ENCODE measurements at regions not wholly inside any gene's neighbourhood (a gene's known extent, or its start where the extent isn't known, plus 50 kb on each side); places are given as distances from the start of the nearest gene placed in this dataset.

DNA sequence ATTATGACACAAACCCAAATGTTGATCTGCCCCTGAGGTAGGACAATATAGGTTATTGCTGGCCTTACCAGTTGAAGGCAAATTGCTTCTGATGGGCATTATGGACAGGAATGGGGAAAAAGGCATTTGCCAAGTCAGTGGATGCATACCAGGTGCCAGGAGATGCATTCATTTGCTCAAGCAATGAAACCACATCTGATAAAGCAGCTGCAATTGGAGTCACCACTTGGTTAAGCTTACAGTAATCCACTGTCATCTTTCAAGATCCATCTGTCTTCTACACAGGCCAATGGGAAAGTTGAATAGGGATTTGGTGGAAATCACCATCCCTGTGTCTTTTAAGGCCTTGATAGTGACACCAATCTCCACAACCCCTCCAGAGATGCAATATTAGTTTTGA, 648.6 kb downstream of the COL12A1 start:
- TF ChIP-seq, protein P1, sequence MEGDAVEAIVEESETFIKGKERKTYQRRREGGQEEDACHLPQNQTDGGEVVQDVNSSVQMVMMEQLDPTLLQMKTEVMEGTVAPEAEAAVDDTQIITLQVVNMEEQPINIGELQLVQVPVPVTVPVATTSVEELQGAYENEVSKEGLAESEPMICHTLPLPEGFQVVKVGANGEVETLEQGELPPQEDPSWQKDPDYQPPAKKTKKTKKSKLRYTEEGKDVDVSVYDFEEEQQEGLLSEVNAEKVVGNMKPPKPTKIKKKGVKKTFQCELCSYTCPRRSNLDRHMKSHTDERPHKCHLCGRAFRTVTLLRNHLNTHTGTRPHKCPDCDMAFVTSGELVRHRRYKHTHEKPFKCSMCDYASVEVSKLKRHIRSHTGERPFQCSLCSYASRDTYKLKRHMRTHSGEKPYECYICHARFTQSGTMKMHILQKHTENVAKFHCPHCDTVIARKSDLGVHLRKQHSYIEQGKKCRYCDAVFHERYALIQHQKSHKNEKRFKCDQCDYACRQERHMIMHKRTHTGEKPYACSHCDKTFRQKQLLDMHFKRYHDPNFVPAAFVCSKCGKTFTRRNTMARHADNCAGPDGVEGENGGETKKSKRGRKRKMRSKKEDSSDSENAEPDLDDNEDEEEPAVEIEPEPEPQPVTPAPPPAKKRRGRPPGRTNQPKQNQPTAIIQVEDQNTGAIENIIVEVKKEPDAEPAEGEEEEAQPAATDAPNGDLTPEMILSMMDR (IDR thresholded peaks at IDR 0.05) = no peak
- Mint-ChIP-seq H3K4me1 (ENCODE audit: unreplicated experiment) (no peaks in the 10 kb centered on the region), H3K9me3 (ENCODE audit: unreplicated experiment) (peaks cover 2% of the 10 kb centered on the region), H3K36me3 (ENCODE audit: unreplicated experiment) (no peaks in the 10 kb centered on the region), H3K27ac (ENCODE audit: unreplicated experiment) (no peak overlapping the region), H3K4me3 (ENCODE audit: unreplicated experiment) (no peak overlapping the region), H3K27me3 (ENCODE audit: unreplicated experiment) (no peaks in the 10 kb centered on the region)
- DNase-seq (ENCODE audit: extremely low spot score, unreplicated experiment) = no peak

DNA sequence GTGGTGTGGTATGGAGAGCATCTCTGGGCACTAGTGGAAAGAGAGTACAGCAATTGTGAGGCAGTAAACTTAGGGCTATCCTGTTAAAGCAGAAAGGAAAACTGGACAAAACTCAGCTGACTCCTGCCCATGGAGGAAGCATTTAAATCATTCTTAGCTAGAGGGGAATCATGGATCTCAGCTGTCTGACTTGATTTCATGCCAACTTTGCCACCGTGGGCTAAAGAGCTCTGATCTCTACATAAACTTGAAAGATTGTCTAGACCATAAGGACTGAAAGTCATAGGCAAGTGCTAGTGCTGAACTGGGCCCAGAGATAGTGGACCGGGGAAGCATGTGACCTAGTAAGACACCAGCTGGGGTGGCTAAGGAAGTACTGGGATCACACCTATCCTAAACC, 651.8 kb downstream of the COL12A1 start:
- H3K4me3 Mint-ChIP-seq (ENCODE audit: unreplicated experiment) = no peak overlapping the region
- peaks cover 7% of the 10 kb centered on the region for H3K9me3 Mint-ChIP-seq (ENCODE audit: unreplicated experiment)
- no peaks in the 10 kb centered on the region for H3K36me3 Mint-ChIP-seq (ENCODE audit: unreplicated experiment)
- no peaks in the 10 kb centered on the region for H3K27me3 Mint-ChIP-seq (ENCODE audit: unreplicated experiment)
- TF ChIP-seq, protein P1 (IDR thresholded peaks at IDR 0.05) = no peak
- peaks cover 3% of the 10 kb centered on the region for H3K4me1 Mint-ChIP-seq (ENCODE audit: unreplicated experiment)
- DNase-seq (ENCODE audit: extremely low spot score, unreplicated experiment) = no peak
- H3K27ac Mint-ChIP-seq (ENCODE audit: unreplicated experiment) = no peak overlapping the region

DNA sequence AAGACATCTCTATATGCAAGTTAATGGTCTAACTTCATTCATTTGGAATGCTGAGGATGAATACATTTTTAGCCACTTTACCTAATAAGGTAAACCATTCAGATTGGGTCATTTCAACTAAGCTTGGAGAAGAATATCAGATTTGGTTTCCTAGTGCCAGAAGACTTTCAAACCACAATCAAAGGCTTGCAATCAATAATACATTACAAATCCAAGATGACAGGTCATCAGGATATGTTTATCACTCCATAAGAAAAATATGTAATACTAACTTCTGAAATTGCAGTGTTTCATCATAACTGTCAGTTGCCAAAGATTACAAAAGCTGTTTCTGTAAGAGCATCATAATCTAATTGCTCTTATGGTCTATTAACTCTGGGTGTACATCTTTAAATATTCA, 654.0 kb downstream of the COL12A1 start:
- Mint-ChIP-seq H3K9me3 (ENCODE audit: unreplicated experiment) (peaks cover 9% of the 10 kb centered on the region), H3K4me3 (ENCODE audit: unreplicated experiment) (no peak overlapping the region), H3K27me3 (ENCODE audit: unreplicated experiment) (no peaks in the 10 kb centered on the region), H3K4me1 (ENCODE audit: unreplicated experiment) (peaks cover 3% of the 10 kb centered on the region), H3K36me3 (ENCODE audit: unreplicated experiment) (no peaks in the 10 kb centered on the region), H3K27ac (ENCODE audit: unreplicated experiment) (no peak overlapping the region)
- DNase-seq (ENCODE audit: extremely low spot score, unreplicated experiment) = no peak
- TF ChIP-seq, protein P1 (IDR thresholded peaks at IDR 0.05) = no peak

DNA sequence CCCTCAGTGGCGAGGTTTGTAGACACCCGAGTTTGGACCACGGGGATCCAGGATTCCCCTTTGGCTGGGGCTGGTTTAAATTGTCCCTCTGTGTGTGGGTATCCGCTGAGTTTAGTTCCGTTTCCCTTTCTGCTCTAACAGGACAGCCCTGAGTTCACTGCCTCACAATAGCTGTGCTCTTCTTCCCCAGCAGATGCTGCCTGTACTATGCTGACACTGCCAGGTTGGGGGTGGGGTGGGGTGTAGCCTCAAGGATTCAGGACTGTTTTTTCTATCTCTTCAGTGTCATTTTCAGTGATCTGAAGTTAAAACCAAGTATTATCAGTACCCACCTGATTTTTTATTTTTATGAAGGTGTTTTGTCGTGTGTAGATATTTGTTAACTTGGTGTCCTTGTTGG, 655.0 kb downstream of the COL12A1 start:
- Mint-ChIP-seq H3K4me1 (ENCODE audit: unreplicated experiment) (peaks cover 3% of the 10 kb centered on the region), H3K36me3 (ENCODE audit: unreplicated experiment) (no peaks in the 10 kb centered on the region), H3K27ac (ENCODE audit: unreplicated experiment) (no peak overlapping the region), H3K27me3 (ENCODE audit: unreplicated experiment) (no peaks in the 10 kb centered on the region), H3K9me3 (ENCODE audit: unreplicated experiment) (peaks cover 10% of the 10 kb centered on the region), H3K4me3 (ENCODE audit: unreplicated experiment) (no peak overlapping the region)
- no peak for DNase-seq (ENCODE audit: extremely low spot score, unreplicated experiment)
- TF ChIP-seq, protein P1 (IDR thresholded peaks at IDR 0.05) = no peak

DNA sequence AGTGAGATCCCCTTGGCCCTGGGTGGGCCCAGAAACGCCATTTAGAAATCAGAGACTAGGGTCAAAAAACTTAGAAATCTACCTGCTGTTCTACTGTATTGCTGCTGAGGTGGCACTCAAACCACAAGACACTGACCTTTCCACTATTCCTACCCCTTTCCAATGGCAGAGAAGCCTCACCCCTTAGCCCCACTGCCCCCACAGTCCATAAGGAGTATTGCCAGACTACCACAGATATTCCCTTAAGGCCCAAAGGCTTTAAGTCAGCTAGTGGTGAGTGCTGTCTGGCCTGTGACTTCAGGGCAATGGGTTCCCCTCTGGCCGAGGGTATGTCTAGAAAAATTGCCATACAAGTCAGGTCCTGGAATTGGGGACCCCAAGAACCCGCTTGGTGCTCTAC, 656.1 kb downstream of the COL12A1 start:
- Mint-ChIP-seq H3K9me3 (ENCODE audit: unreplicated experiment) (peaks cover 17% of the 10 kb centered on the region), H3K27me3 (ENCODE audit: unreplicated experiment) (no peaks in the 10 kb centered on the region), H3K4me1 (ENCODE audit: unreplicated experiment) (peaks cover 3% of the 10 kb centered on the region), H3K27ac (ENCODE audit: unreplicated experiment) (no peak overlapping the region), H3K4me3 (ENCODE audit: unreplicated experiment) (no peak overlapping the region), H3K36me3 (ENCODE audit: unreplicated experiment) (peaks cover 3% of the 10 kb centered on the region)
- TF ChIP-seq, protein P1 (IDR thresholded peaks at IDR 0.05) = no peak
- no peak for DNase-seq (ENCODE audit: extremely low spot score, unreplicated experiment)
